Bronchial epithelial cell (primary cell): ENCODE measurements at regions not wholly inside any gene's neighbourhood (a gene's known extent, or its start where the extent isn't known, plus 50 kb on each side); places are given as distances from the start of the nearest gene placed in this dataset.

Experiments
- DNase-seq: peaks from one replicate; pipeline ENCODE4 v3.0.0-alpha.2; 2010; ENCODE audit warnings: low read depth
- FAIRE-seq: peaks from 2 replicates; lab custom pipeline; 2011; peaks lifted over from hg19 to GRCh38; lab: Jason Lieb, UNC
- H3K27me3 ChIP-seq: 2 replicates; pipeline ENCODE4 v1.5.1; 2011; ENCODE audit warnings: low read length; ENCODE audit not compliant: control insufficient read depth, insufficient read depth
- H3K36me3 ChIP-seq: 2 replicates; pipeline ENCODE4 v1.5.1; 2011; ENCODE audit warnings: low read length; ENCODE audit not compliant: control insufficient read depth, insufficient read depth
- H3K4me3 ChIP-seq: 2 replicates; pipeline ENCODE4 v1.5.1; 2011; ENCODE audit warnings: mild to moderate bottlenecking, low read depth, low read length, control low read depth
- TF ChIP-seq, protein P1 (sequence below): IDR thresholded peaks from 2 replicates; pipeline ENCODE4 v1.5.1; 2011; ENCODE audit warnings: mild to moderate bottlenecking, moderate library complexity, low read length, control low read depth, inconsistent platforms; ENCODE audit not compliant: insufficient read depth, severe bottlenecking

DNA sequence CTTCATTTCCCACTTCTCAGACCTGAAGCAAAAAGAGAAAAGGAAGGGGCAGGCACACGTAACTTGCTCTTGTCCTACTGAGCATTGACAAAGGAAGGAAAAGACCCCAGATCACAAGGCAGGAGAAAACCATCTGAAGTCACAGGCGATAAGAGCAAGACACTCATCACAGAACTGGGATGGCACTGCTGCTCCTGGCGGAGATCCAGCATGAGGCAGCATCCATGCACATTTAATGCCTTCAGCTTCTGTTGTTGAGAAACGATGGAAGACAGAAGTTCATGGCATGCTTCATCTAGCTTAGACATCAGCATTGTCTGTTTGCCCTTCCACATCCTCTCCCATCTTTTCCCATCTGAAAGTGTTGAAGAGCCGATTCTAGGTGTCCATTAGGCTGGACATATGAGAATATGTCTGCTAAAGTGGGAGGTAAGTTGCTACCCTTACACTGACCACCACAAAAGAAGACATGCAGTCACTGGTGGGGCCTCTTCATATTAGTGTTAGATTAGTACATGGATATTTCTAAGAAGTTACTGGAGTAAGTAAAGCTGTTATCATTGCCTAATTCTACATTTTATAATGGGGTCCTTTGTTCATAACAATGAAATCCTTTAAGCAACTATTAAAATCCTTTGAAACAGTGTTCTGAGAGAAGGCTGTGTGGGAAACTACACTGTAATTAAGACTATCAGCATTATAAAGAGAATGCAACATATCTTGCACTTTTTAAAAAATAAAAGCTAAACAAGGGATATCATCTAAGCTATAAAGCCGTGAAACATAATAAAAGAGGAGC lies 618.5 kb downstream of the C6orf118 start:
- Histone ChIP-seq H3K27me3 (no peaks in the 10 kb centered on the region), H3K36me3 (no peaks in the 10 kb centered on the region), H3K4me3 (no peak overlapping the region)
- TF ChIP-seq, protein P1, sequence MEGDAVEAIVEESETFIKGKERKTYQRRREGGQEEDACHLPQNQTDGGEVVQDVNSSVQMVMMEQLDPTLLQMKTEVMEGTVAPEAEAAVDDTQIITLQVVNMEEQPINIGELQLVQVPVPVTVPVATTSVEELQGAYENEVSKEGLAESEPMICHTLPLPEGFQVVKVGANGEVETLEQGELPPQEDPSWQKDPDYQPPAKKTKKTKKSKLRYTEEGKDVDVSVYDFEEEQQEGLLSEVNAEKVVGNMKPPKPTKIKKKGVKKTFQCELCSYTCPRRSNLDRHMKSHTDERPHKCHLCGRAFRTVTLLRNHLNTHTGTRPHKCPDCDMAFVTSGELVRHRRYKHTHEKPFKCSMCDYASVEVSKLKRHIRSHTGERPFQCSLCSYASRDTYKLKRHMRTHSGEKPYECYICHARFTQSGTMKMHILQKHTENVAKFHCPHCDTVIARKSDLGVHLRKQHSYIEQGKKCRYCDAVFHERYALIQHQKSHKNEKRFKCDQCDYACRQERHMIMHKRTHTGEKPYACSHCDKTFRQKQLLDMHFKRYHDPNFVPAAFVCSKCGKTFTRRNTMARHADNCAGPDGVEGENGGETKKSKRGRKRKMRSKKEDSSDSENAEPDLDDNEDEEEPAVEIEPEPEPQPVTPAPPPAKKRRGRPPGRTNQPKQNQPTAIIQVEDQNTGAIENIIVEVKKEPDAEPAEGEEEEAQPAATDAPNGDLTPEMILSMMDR: no peak
- no peak for FAIRE-seq
- DNase-seq: no peak

DNA sequence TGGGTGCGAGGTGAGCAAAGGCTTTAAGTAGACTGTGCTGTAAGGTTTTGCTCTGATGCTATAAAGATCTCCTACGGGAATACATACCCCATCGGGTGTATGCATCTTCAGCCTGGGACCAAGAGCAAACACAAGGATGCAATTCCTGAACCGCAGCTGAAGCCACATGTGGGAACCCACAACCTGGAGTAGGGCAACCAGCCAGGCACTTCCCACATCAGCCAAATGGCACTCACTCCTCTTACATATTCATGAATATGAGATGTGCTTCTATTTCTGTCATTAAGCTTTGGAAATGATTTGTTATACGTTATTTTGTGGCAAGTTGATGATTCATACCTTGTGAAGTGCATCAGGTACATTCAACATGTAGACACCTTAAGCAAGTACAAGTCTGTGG lies 619.2 kb downstream of the C6orf118 start:
- DNase-seq: no peak
- TF ChIP-seq, protein P1: no peak
- H3K4me3 ChIP-seq: no peak overlapping the region
- H3K27me3 ChIP-seq: no peaks in the 10 kb centered on the region
- FAIRE-seq: no peak
- no peaks in the 10 kb centered on the region for H3K36me3 ChIP-seq

DNA sequence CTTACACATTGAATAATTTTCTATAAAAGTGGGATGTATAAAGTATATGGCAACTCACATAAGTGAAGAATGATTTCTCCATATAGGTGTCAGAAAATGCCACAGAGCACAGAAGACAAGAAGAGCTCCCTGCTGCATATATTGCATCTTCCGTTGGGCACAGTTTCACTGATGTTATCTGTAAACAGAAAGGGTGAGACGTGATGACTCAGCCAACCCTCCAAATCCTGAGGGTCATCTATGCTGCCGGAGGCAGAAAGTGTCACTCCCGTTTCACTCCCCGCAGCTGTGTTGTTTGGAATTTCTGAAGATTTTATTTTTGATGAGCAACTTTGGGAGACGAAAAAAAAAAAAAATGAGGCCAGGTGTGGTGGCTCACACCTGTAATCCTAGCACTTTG lies 644.1 kb downstream of the C6orf118 start:
- TF ChIP-seq, protein P1: no peak
- Histone ChIP-seq H3K4me3 (no peak overlapping the region), H3K27me3 (no peaks in the 10 kb centered on the region), H3K36me3 (no peaks in the 10 kb centered on the region)
- DNase-seq (no peak), FAIRE-seq (no peak)

DNA sequence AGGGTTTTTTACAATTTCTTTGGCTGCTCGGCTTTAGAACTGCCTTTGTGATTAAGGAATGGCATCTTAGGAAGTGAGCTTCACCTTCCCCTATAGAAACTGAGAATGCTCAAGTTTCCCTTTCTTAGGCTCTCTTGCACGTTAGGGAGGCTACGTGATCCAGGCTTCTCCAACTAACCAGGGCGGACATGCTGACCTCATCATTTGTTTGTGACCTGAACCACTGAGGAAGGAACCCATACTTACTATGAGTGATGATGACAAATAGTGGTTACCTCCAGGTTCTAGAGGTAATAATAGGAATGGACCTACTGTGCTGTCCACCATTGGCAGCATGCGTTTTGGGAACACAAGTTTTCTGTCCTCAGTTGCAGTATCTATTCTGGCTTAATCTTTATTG lies 645.8 kb downstream of the C6orf118 start:
- H3K27me3 ChIP-seq: no peaks in the 10 kb centered on the region
- H3K36me3 ChIP-seq: no peaks in the 10 kb centered on the region
- H3K4me3 ChIP-seq: no peak overlapping the region
- TF ChIP-seq, protein P1: no peak
- no peak for DNase-seq
- no peak for FAIRE-seq

DNA sequence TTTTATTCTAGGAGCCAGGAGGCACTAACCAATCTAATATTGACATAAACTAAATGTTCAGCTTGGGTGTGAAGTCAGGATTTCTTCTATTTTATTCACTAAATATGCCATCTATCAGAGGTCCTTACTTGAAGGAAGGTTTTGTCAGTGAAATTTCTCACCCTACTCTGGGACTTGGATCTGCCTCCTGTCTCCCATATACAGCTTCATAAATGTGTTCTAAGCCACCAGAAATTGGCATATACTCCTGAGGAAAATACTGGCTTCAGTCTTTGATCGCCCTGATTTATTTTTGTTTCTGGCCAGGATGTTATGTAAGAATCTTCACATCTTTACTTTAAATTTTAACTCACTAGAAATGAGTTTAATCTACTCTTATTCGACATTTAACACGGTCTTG lies 647.7 kb downstream of the C6orf118 start:
- DNase-seq (no peak), FAIRE-seq (no peak)

More for the DNA sequence above, 647.7 kb downstream of the C6orf118 start:
- TF ChIP-seq, protein P1: no peak
- Histone ChIP-seq H3K36me3 (no peaks in the 10 kb centered on the region), H3K4me3 (no peak overlapping the region), H3K27me3 (no peaks in the 10 kb centered on the region)
